RWPE2 (cell line): ENCODE measurements at regions not wholly inside any gene's neighbourhood (a gene's known extent, or its start where the extent isn't known, plus 50 kb on each side); places are given as distances from the start of the nearest gene placed in this dataset.
A peak's percentile ranks its signal among the peaks of the same experiment; 100 is the strongest.

Experiments
- ATAC-seq: fragments of 200-7000 bp; cut with Tn5 transposase; 3 replicates; pipeline ENCODE4 v1.9.1; 2021; ENCODE audit warnings: low read depth
- DNase-seq: peaks from one replicate; pipeline ENCODE4 v3.0.0-alpha.2; 2020; ENCODE audit warnings: low spot score
- H3K27ac ChIP-seq: fragments of 450-650 bp; 2 replicates; pipeline ENCODE4 v1.5.1; 2017; ENCODE audit warnings: mild to moderate bottlenecking; ENCODE audit not compliant: poor library complexity, severe bottlenecking
- H3K27me3 ChIP-seq: fragments of 250-450 bp; sonication (Bioruptor Pico); 2 replicates; pipeline ENCODE4 v1.5.1; 2021; ENCODE audit warnings: mild to moderate bottlenecking, moderate library complexity; ENCODE audit not compliant: insufficient read depth, poor library complexity, severe bottlenecking
- H3K36me3 ChIP-seq: fragments of 250-450 bp; sonication (Bioruptor Pico); 2 replicates; pipeline ENCODE4 v1.5.1; 2020; ENCODE audit warnings: low read depth, mild to moderate bottlenecking, moderate library complexity
- H3K4me1 ChIP-seq: fragments of 250-450 bp; sonication (Bioruptor Pico); 2 replicates; pipeline ENCODE4 v1.5.1; 2021; ENCODE audit warnings: mild to moderate bottlenecking, moderate library complexity; ENCODE audit not compliant: insufficient read depth, poor library complexity, severe bottlenecking
- H3K4me3 ChIP-seq: fragments of 250-450 bp; sonication (Bioruptor Pico); 2 replicates; pipeline ENCODE4 v1.5.1; 2021; ENCODE audit warnings: mild to moderate bottlenecking, moderate library complexity; ENCODE audit not compliant: severe bottlenecking
- H3K9me3 ChIP-seq: fragments of 250-450 bp; sonication (Bioruptor Pico); 2 replicates; pipeline ENCODE4 v1.5.1; 2021; ENCODE audit warnings: mild to moderate bottlenecking, moderate library complexity; ENCODE audit not compliant: severe bottlenecking
- TF ChIP-seq, protein P1 (sequence below): fragments of 450-650 bp; IDR thresholded peaks from one replicate; pipeline ENCODE4 v1.5.1; 2017; ENCODE audit warnings: mild to moderate bottlenecking, moderate library complexity; ENCODE audit not compliant: poor library complexity, severe bottlenecking

DNA sequence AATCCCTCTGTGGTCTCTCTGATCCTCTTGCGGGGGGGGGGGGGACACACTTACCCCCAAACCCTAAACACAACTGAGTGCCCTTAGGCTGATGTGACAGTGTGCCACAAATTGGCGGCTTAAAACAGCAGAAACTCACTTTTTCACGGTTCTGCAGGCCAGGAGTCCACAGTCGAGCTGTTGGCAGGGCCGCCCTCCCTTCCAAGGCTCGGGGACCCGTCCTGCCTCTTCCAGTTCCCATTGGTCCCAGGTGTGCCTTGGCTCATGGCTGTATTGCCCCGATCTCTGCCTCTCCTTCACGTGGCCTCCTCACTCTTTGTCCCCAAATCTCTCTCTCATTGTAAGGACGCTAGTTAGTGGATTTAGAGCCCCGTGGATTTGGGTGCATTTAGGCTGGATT lies 199.9 kb upstream of the CIBAR2 start:
- DNase-seq: no peak
- Histone ChIP-seq H3K27me3 (no peaks in the 10 kb centered on the region), H3K4me3 (no peak overlapping the region), H3K9me3 (no peaks in the 10 kb centered on the region), H3K36me3 (no peaks in the 10 kb centered on the region), H3K4me1 (peaks cover 10% of the 10 kb centered on the region), H3K27ac (no peak overlapping the region)
- no peak for ATAC-seq
- TF ChIP-seq, protein P1, sequence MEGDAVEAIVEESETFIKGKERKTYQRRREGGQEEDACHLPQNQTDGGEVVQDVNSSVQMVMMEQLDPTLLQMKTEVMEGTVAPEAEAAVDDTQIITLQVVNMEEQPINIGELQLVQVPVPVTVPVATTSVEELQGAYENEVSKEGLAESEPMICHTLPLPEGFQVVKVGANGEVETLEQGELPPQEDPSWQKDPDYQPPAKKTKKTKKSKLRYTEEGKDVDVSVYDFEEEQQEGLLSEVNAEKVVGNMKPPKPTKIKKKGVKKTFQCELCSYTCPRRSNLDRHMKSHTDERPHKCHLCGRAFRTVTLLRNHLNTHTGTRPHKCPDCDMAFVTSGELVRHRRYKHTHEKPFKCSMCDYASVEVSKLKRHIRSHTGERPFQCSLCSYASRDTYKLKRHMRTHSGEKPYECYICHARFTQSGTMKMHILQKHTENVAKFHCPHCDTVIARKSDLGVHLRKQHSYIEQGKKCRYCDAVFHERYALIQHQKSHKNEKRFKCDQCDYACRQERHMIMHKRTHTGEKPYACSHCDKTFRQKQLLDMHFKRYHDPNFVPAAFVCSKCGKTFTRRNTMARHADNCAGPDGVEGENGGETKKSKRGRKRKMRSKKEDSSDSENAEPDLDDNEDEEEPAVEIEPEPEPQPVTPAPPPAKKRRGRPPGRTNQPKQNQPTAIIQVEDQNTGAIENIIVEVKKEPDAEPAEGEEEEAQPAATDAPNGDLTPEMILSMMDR: no peak

GRCh38 chr16:85312642-85313525 lies 200.6 kb upstream of the CIBAR2 start:
- peaks cover 10% of the 10 kb centered on the region for H3K4me1 ChIP-seq
- TF ChIP-seq, protein P1: no peak
- H3K27ac ChIP-seq: no peak overlapping the region
- 0 out of 3 replicates have a peak, but pooled peaks have one; percentile 21 for ATAC-seq
- H3K9me3 ChIP-seq: no peaks in the 10 kb centered on the region
- H3K4me3 ChIP-seq: no peak overlapping the region
- no peak for DNase-seq
- H3K27me3 ChIP-seq: no peaks in the 10 kb centered on the region
- H3K36me3 ChIP-seq: no peaks in the 10 kb centered on the region

DNA sequence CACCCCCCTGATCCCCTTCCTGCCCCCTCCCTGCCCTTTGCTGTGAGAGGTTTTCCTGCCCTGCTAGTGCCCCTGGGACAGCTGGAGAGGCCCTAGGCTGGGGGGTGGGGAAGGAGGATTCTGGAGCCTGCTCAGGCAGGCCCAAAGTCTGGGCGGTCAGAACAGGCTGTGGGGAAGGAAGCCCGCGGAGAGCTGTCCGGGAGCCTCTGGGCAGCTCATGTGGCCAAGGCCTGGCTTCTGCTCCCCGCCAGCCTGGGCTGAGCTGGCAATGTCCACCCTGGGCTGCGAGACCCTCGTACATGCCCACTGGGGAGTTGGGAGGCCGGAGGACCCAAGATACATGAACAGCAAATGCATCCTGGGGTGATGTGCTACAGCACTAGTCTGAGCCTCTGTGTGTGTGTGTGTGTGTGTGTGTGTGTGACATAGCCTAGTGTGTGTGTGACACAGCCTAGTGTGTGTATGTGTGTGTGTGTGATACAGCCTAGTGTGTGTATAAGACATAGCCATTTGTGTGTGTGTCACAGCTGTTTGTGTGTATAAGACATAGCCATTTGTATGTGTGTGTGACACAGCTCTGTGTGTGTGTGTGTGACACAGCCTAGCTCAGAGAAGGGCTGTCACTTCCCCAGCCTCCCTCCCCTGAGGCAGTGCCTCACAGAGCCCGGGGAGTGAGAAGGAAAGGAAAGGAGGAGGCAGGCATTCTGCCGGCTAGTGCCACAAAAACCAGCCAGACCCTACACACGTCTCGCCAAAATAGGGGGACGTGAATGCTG lies 201.4 kb upstream of the CIBAR2 start:
- H3K36me3 ChIP-seq: no peaks in the 10 kb centered on the region
- peaks cover 10% of the 10 kb centered on the region for H3K4me1 ChIP-seq
- H3K27me3 ChIP-seq: no peaks in the 10 kb centered on the region
- no peaks in the 10 kb centered on the region for H3K9me3 ChIP-seq
- TF ChIP-seq, protein P1: no peak
- ATAC-seq (peak; percentile 83), DNase-seq (no peak)
- no peak overlapping the region for H3K27ac ChIP-seq
- no peak overlapping the region for H3K4me3 ChIP-seq

- ATAC-seq (no peak), DNase-seq (no peak)
- H3K27ac ChIP-seq: no peak overlapping the region
- no peaks in the 10 kb centered on the region for H3K36me3 ChIP-seq
- H3K27me3 ChIP-seq: no peaks in the 10 kb centered on the region
- TF ChIP-seq, protein P1: no peak
- no peak overlapping the region for H3K4me3 ChIP-seq
- peaks cover 10% of the 10 kb centered on the region for H3K4me1 ChIP-seq
- no peaks in the 10 kb centered on the region for H3K9me3 ChIP-seq
Observed at GRCh38 chr16:85314512-85314971, 202.3 kb upstream of the CIBAR2 start.
